Stomach (tissue), 8 donors: ENCODE measurements at regions not wholly inside any gene's neighbourhood (a gene's known extent, or its start where the extent isn't known, plus 50 kb on each side); places are given as distances from the start of the nearest gene placed in this dataset.

Source experiments
- DNase-seq, 2 donors: peaks; one replicate each; pipeline versions ENCODE4 v3.0.0 to v3.0.0-alpha.2; 2013 to 2019
- H3K27ac ChIP-seq, 5 donors: fragments of 200-600 bp in 4 of 5; sonication (generic) in 4 of 5; one replicate each; pipeline ENCODE4 v1.5.1; 2013 to 2019; ENCODE audit warnings: mild to moderate bottlenecking in 1 of 5, moderate library complexity in 1 of 5
- H3K27me3 ChIP-seq, 3 donors: fragments of 200-600 bp; sonication (generic); one replicate each; pipeline ENCODE4 v1.5.1; 2017 to 2019; ENCODE audit warnings: mixed run types in 1 of 3
- H3K36me3 ChIP-seq, 4 donors: fragments of 200-600 bp; sonication (generic); 1 replicate in 3 of 4; 2 replicates in 1 of 4; pipeline ENCODE4 v1.5.1; 2016 to 2019
- H3K4me1 ChIP-seq, 4 donors: fragments of 200-600 bp; sonication (generic); one replicate each; pipeline ENCODE4 v1.5.1; 2016 to 2019
- H3K4me3 ChIP-seq, 4 donors: fragments of 200-600 bp; sonication (generic) in 3 of 4; one replicate each; pipeline ENCODE4 v1.5.1; 2016 to 2019; ENCODE audit warnings: mild to moderate bottlenecking in 1 of 4
- H3K9me3 ChIP-seq, 4 donors: fragments of 200-600 bp; sonication (generic); one replicate each; pipeline ENCODE4 v1.5.1; 2016 to 2019
- CTCF ChIP-seq, 7 experiments: fragments of 450-650 bp in 4 of 7; fragments of 200-600 bp in 3 of 7; sonication (generic) in 3 of 7; IDR thresholded peaks; one replicate each; pipeline ENCODE4 v1.5.1; 2016 to 2019; ENCODE audit warnings: antibody characterized with exemption in 7 of 7, control low read depth in 2 of 7, mild to moderate bottlenecking in 1 of 7
- EP300 ChIP-seq: sonication (generic); formaldehyde crosslinking; IDR thresholded peaks from one replicate; pipeline ENCODE4 v1.6.1; 2017; ENCODE audit warnings: antibody characterized with exemption
- POLR2A ChIP-seq, 4 donors: fragments of 450-650 bp; IDR thresholded peaks; one replicate each; pipeline ENCODE4 v1.6.1; 2016; ENCODE audit warnings: antibody characterized with exemption in 4 of 4, control low read depth in 2 of 4, mild to moderate bottlenecking in 1 of 4, moderate library complexity in 1 of 4
- POLR2AphosphoS5 ChIP-seq, 3 donors: sonication (generic); formaldehyde crosslinking; IDR thresholded peaks; one replicate each; pipeline ENCODE4 v1.6.1; 2016; ENCODE audit warnings: antibody characterized with exemption in 3 of 3
- WGBS, 5 donors: extraction: QIAGEN DNeasy Blood & Tissue Kit in 3 of 5; methylation state at CpG; one replicate each; pipeline versions ENCODE4 v1.1.5 to v1.1.7; 2013 to 2018; 5-methylcytosine and 5-hydroxymethylcytosine counted together
- intact Hi-C: fragments of 100-400 bp; cut with DNase I; formaldehyde crosslinking; loops from one replicate; pipeline ENCODE4 v1.15.1; 2023; ENCODE audit warnings: low total_unique reads
- donor health status: healthy with polysubstance abuse.
- donor health status: Bipolar disorder and iron deficiency.
- donor health status: healthy.

- intact Hi-C loops: loop anchor here (10.0 kb wide), 1 partner anchor 1187 kb away; no protein-coding TSS in a partner anchor
- no peaks in the 10 kb centered on the region for H3K27me3 ChIP-seq
- TF ChIP-seq CTCF (IDR thresholded peaks at IDR 0.05): no peak
- no peak for TF ChIP-seq POLR2AphosphoS5 (IDR thresholded peaks at IDR 0.05)
- TF ChIP-seq POLR2A (IDR thresholded peaks at IDR 0.05): no peak
- no peak for TF ChIP-seq EP300
- H3K4me1 ChIP-seq: no peaks in the 10 kb centered on the region
- H3K4me3 ChIP-seq: no peak overlapping the region
- no peaks in the 10 kb centered on the region for H3K9me3 ChIP-seq
- no peaks in the 10 kb centered on the region for H3K36me3 ChIP-seq
- no peak overlapping the region for H3K27ac ChIP-seq
- no peak for DNase-seq
These were observed 1696.5 kb downstream of the MAT2B start for GRCh38 chr5:165201771-165202518.

- Histone ChIP-seq H3K4me1 (no peaks in the 10 kb centered on the region), H3K4me3 (no peak overlapping the region), H3K36me3 (no peaks in the 10 kb centered on the region), H3K9me3 (no peaks in the 10 kb centered on the region), H3K27ac (no peak overlapping the region), H3K27me3 (no peaks in the 10 kb centered on the region)
- intact Hi-C loops: loop anchor here (10.0 kb wide), 1 partner anchor 1188 kb away; no protein-coding TSS in a partner anchor
- TF ChIP-seq EP300: no peak
- TF ChIP-seq CTCF (IDR thresholded peaks at IDR 0.05): no peak
- TF ChIP-seq POLR2A (IDR thresholded peaks at IDR 0.05): no peak
- TF ChIP-seq POLR2AphosphoS5 (IDR thresholded peaks at IDR 0.05): no peak
- no peak for DNase-seq
- WGBS, 5 donors: 64 to 82% (median 70%) methylated on average over 3 of the region's 3 CpGs
These were observed 1697.1 kb downstream of the MAT2B start for GRCh38 chr5:165202519-165202910.

- peaks cover 0 to 3% (median 2%) of the 10 kb centered on the region in 4 donors for H3K4me1 ChIP-seq
- no peak overlapping the region for H3K27ac ChIP-seq
- TF ChIP-seq POLR2AphosphoS5 (IDR thresholded peaks at IDR 0.05) (no peak), CTCF (IDR thresholded peaks at IDR 0.05) (peak in 5 of 7 experiments; percentile 8 to 63 (median 54))
- intact Hi-C loops: loop anchor here (10.0 kb wide), 1 partner anchor 1194 kb away; no protein-coding TSS in a partner anchor
- no peaks in the 10 kb centered on the region for H3K36me3 ChIP-seq
- DNase-seq: peak in 1 of 2 donors; percentile 61
- H3K4me3 ChIP-seq: no peak overlapping the region
- H3K27me3 ChIP-seq: no peaks in the 10 kb centered on the region
- H3K9me3 ChIP-seq: no peaks in the 10 kb centered on the region
- WGBS, 5 donors: 0% methylated on average over 1 of the region's 1 CpG
These were observed 1703.8 kb downstream of the MAT2B start for GRCh38 chr5:165209101-165209727.

GRCh38 chr5:165224366-165225045 lies 1719.1 kb downstream of the MAT2B start:
- peak in 1 of 2 donors; percentile 20 for DNase-seq
- H3K36me3 ChIP-seq: no peaks in the 10 kb centered on the region
- H3K9me3 ChIP-seq: no peaks in the 10 kb centered on the region
- WGBS, 5 donors: 60 to 80% (median 78%) methylated on average over 3 of the region's 3 CpGs
- no peak overlapping the region for H3K27ac ChIP-seq
- TF ChIP-seq POLR2A (IDR thresholded peaks at IDR 0.05) (no peak), CTCF (IDR thresholded peaks at IDR 0.05) (no peak), POLR2AphosphoS5 (IDR thresholded peaks at IDR 0.05) (no peak), EP300 (no peak)
- no peak overlapping the region for H3K4me3 ChIP-seq
- intact Hi-C loops: no loop called here
- H3K4me1 ChIP-seq: no peaks in the 10 kb centered on the region
- H3K27me3 ChIP-seq: no peaks in the 10 kb centered on the region
